ENCODE measurements at regions not wholly inside any gene's neighbourhood (a gene's known extent, or its start where the extent isn't known, plus 50 kb on each side); places are given as distances from the start of the nearest gene placed in this dataset.

- DNase-seq: no peak
Observed at GRCh38 chr13:79802389-79803085, 321.6 kb downstream of the NDFIP2 start.

GRCh38 chr13:79799059-79799867 is 318.3 kb downstream of the NDFIP2 start:
- no peak for DNase-seq

GRCh38 chr13:79796136-79796535 is 315.2 kb downstream of the NDFIP2 start:
- no peak for DNase-seq

GRCh38 chr13:79794931-79795330 is 314.0 kb downstream of the NDFIP2 start:
- no peak for DNase-seq

GRCh38 chr13:79792716-79793115 is 311.8 kb downstream of the NDFIP2 start:
- no peak for DNase-seq

GRCh38 chr13:79791471-79792042 is 310.6 kb downstream of the NDFIP2 start:
- DNase-seq: no peak

GRCh38 chr13:79786176-79786575 is 305.2 kb downstream of the NDFIP2 start:
- no peak for DNase-seq

GRCh38 chr13:79782541-79783205 is 301.7 kb downstream of the NDFIP2 start:
- no peak for DNase-seq

- DNase-seq: no peak
Observed at GRCh38 chr13:79781829-79782540, 301.0 kb downstream of the NDFIP2 start.

GRCh38 chr13:79780240-79780639 is 299.3 kb downstream of the NDFIP2 start:
- no peak for DNase-seq

GRCh38 chr13:79779761-79780160 is 298.8 kb downstream of the NDFIP2 start:
- DNase-seq: no peak

GRCh38 chr13:79778741-79779460 is 297.9 kb downstream of the NDFIP2 start:
- DNase-seq: no peak

- no peak for DNase-seq
Observed at GRCh38 chr13:79777504-79777903, 296.5 kb downstream of the NDFIP2 start.

- DNase-seq: no peak
Observed at GRCh38 chr13:79776531-79777295, 295.8 kb downstream of the NDFIP2 start.

GRCh38 chr13:79775830-79776229 is 294.9 kb downstream of the NDFIP2 start:
- no peak for DNase-seq

- no peak for DNase-seq
Observed at GRCh38 chr13:79772811-79773210, 291.9 kb downstream of the NDFIP2 start.

- no peak for DNase-seq
Observed at GRCh38 chr13:79771493-79771892, 290.5 kb downstream of the NDFIP2 start.

- DNase-seq: no peak
Observed at GRCh38 chr13:79770056-79770455, 289.1 kb downstream of the NDFIP2 start.

- no peak for DNase-seq
Observed at GRCh38 chr13:79767126-79767525, 286.2 kb downstream of the NDFIP2 start.

- no peak for DNase-seq
Observed at GRCh38 chr13:79765331-79765730, 284.4 kb downstream of the NDFIP2 start.

GRCh38 chr13:79749984-79750551 is 269.1 kb downstream of the NDFIP2 start:
- DNase-seq: no peak
